HCT116 (cell line): ENCODE measurements at regions not wholly inside any gene's neighbourhood (a gene's known extent, or its start where the extent isn't known, plus 50 kb on each side); places are given as distances from the start of the nearest gene placed in this dataset.

Experiments used
- ATAC-seq: fragments of 200-7000 bp; cut with Tn5 transposase; 2 replicates; pipeline ENCODE4 v1.9.1; 2020; ENCODE audit warnings: mild to moderate bottlenecking, moderate library complexity
- BruUV-seq: library from RNA; stranded (reverse); fragments of 400-500 nt; replicated peaks from 2 replicates; lab custom pipeline; 2021; lab: Mats Ljungman, UMichigan
- CTCF ChIA-PET: fragments of 300-600 bp; sonication (Branson Sonifier 250); formaldehyde crosslinking; loops from one replicate; lab custom pipeline; 2021; ENCODE audit warnings: antibody characterized with exemption; lab: Charles Lee
- POLR2A ChIA-PET: fragments of 300-600, 350-600 bp; sonication (Branson Sonifier 250); formaldehyde crosslinking; loops from one replicate; lab custom pipeline; 2021; ENCODE audit warnings: antibody characterized with exemption; lab: Charles Lee
- RAD21 ChIA-PET, 2 experiments: fragments of 300-600 bp; sonication (Branson Sonifier 250); formaldehyde crosslinking; loops; one replicate each; lab custom pipeline; 2023; ENCODE audit warnings: low total read pairs in 2 of 2; ENCODE audit not compliant: uncharacterized antibody in 2 of 2, unreplicated experiment in 2 of 2, low non-redundant PET in 1 of 2; lab: Charles Lee
- DNase-seq: peaks from one replicate; pipeline ENCODE4 v3.0.0-alpha.2; 2010; ENCODE audit warnings: low read depth, low spot score
- H2AFZ ChIP-seq: fragments of 200-600 bp; shearing (Covaris generic), sonication (generic); 2 replicates; pipeline ENCODE4 v1.6.1; 2017; ENCODE audit warnings: low read depth, mixed run types, mixed read lengths, antibody characterized with exemption, low read length; ENCODE audit not compliant: poor library complexity, severe bottlenecking
- H3K27ac ChIP-seq: 2 replicates; pipeline ENCODE4 v1.5.1; 2012; ENCODE audit warnings: low read depth, low read length
- H3K27me3 ChIP-seq: fragments of 200-600 bp; sonication (generic); 2 replicates; pipeline ENCODE4 v1.6.1; 2016; ENCODE audit warnings: mixed run types, low read length, mixed read lengths; ENCODE audit not compliant: insufficient read depth
- H3K36me3 ChIP-seq, 2 experiments: fragments of 200-500 bp in 1 of 2; fragments of 200-600 bp in 1 of 2; sonication (Bioruptor generic) in 1 of 2; sonication (generic) in 1 of 2; 2 replicates each; pipeline versions ENCODE4 v1.5.1 to v1.6.1; 2014 to 2016; ENCODE audit warnings: low read length in 2 of 2, inconsistent platforms in 1 of 2, mixed read lengths in 1 of 2, mixed run types in 1 of 2; ENCODE audit not compliant: insufficient read depth in 2 of 2, control insufficient read depth in 1 of 2
- H3K4me1 ChIP-seq, 2 experiments: fragments of 200-600 bp in 1 of 2; sonication (generic) in 1 of 2; 2 replicates each; pipeline versions ENCODE4 v1.5.1 to v1.6.1; 2012 to 2017; ENCODE audit warnings: low read length in 2 of 2, inconsistent platforms in 1 of 2, mild to moderate bottlenecking in 1 of 2, mixed read lengths in 1 of 2, mixed run types in 1 of 2, moderate library complexity in 1 of 2; ENCODE audit not compliant: insufficient read depth in 2 of 2, control insufficient read depth in 1 of 2
- H3K4me2 ChIP-seq: fragments of 200-600 bp; sonication (generic); 2 replicates; pipeline ENCODE4 v1.6.1; 2017; ENCODE audit warnings: mixed run types, low read length, mixed read lengths
- H3K4me3 ChIP-seq, 2 experiments: fragments of 200-600 bp in 1 of 2; sonication (generic) in 1 of 2; replicated peaks in 1 of 2; 2 replicates each; pipeline ENCODE4 v1.5.1; 2011 to 2016; ENCODE audit warnings: low read length in 2 of 2, control low read depth in 1 of 2, low read depth in 1 of 2, mild to moderate bottlenecking in 1 of 2, mixed read lengths in 1 of 2, mixed run types in 1 of 2
- H3K79me2 ChIP-seq: fragments of 200-600 bp; sonication (generic); 2 replicates; pipeline ENCODE4 v1.6.1; 2017; ENCODE audit warnings: mild to moderate bottlenecking, mixed run types, low read length, moderate library complexity, mixed read lengths; ENCODE audit not compliant: insufficient read depth
- H3K9ac ChIP-seq: fragments of 200-600 bp; sonication (generic); 2 replicates; pipeline ENCODE4 v1.6.1; 2016; ENCODE audit warnings: low read length, mixed read lengths
- H3K9me2 ChIP-seq: fragments of 200-600 bp; sonication (generic), shearing (Covaris generic); 2 replicates; pipeline ENCODE4 v1.6.1; 2017; ENCODE audit warnings: mixed run types, mild to moderate bottlenecking, moderate library complexity; ENCODE audit not compliant: insufficient read depth
- H3K9me3 ChIP-seq, 2 experiments: fragments of 200-500 bp in 1 of 2; fragments of 200-600 bp in 1 of 2; sonication (Bioruptor generic) in 1 of 2; sonication (generic) in 1 of 2; 2 replicates each; pipeline ENCODE4 v1.6.1; 2014 to 2017; ENCODE audit warnings: low read length in 2 of 2, mixed read lengths in 2 of 2, inconsistent platforms in 1 of 2, low read depth in 1 of 2, mild to moderate bottlenecking in 1 of 2, mixed run types in 1 of 2, moderate library complexity in 1 of 2; ENCODE audit not compliant: control insufficient read depth in 1 of 2, insufficient read depth in 1 of 2
- H4K20me1 ChIP-seq: fragments of 200-600 bp; sonication (generic), shearing (Covaris generic); 2 replicates; pipeline ENCODE4 v1.6.1; 2017; ENCODE audit warnings: mixed run types, mild to moderate bottlenecking, moderate library complexity; ENCODE audit not compliant: insufficient read depth
- CBX3 ChIP-seq: IDR thresholded peaks from 2 replicates; pipeline ENCODE4 v1.6.1; 2012; ENCODE audit warnings: low read depth
- CEBPB ChIP-seq: IDR thresholded peaks from 2 replicates; pipeline ENCODE4 v1.6.1; 2012; ENCODE audit warnings: low read depth
- EGR1 ChIP-seq: IDR thresholded peaks from 2 replicates; pipeline ENCODE4 v1.6.1; 2012; ENCODE audit warnings: low read depth
- ELF1 ChIP-seq: IDR thresholded peaks from 2 replicates; pipeline ENCODE4 v1.6.1; 2012; ENCODE audit warnings: low read depth, borderline replicate concordance
- EZH2 ChIP-seq: fragments of 200-600 bp; sonication (generic); IDR thresholded peaks from 2 replicates; pipeline ENCODE4 v1.6.1; 2017; ENCODE audit warnings: antibody characterized with exemption, mixed run types
- POLR2A ChIP-seq: IDR thresholded peaks from 2 replicates; pipeline ENCODE4 v1.7.0; 2011; ENCODE audit warnings: borderline replicate concordance; ENCODE audit not compliant: insufficient read depth, insufficient read length; ENCODE audit errors: extremely low read depth
- RAD21 ChIP-seq: IDR thresholded peaks from 2 replicates; pipeline ENCODE4 v1.6.1; 2012; ENCODE audit warnings: low read depth, mild to moderate bottlenecking
- SIN3A ChIP-seq: IDR thresholded peaks from 2 replicates; pipeline ENCODE4 v1.6.1; 2012; ENCODE audit warnings: low read depth
- SP1 ChIP-seq: IDR thresholded peaks from 2 replicates; pipeline ENCODE4 v1.6.1; 2012; ENCODE audit warnings: low read depth
- SRF ChIP-seq: IDR thresholded peaks from 2 replicates; pipeline ENCODE4 v1.6.1; 2012; ENCODE audit warnings: low read depth
- TCF7L2 ChIP-seq: IDR thresholded peaks from 2 replicates; pipeline ENCODE4 v1.7.0; 2011; ENCODE audit warnings: borderline replicate concordance, inconsistent platforms; ENCODE audit not compliant: insufficient read depth, insufficient read length; ENCODE audit errors: extremely low read depth
- YY1 ChIP-seq: IDR thresholded peaks from 2 replicates; pipeline ENCODE4 v1.6.1; 2011; ENCODE audit warnings: low read length, low read depth, moderate library complexity, mild to moderate bottlenecking; ENCODE audit not compliant: insufficient replicate concordance; ENCODE audit errors: extremely low read depth
- ZFX ChIP-seq: fragments of 450-650 bp; IDR thresholded peaks from 2 replicates; pipeline ENCODE4 v1.6.1; 2017
- ZNF274 ChIP-seq: fragments of 200-500 bp; sonication (Bioruptor generic); IDR thresholded peaks from 2 replicates; pipeline ENCODE4 v1.6.1; 2014; ENCODE audit warnings: mild to moderate bottlenecking, low read depth, low read length, inconsistent platforms
- intact Hi-C: fragments of 100-400 bp; cut with micrococcal nuclease; formaldehyde crosslinking; loops from 2 replicates; pipeline ENCODE4 v1.10.0; 2022
- TF ChIP-seq, protein P1 (sequence below), 3 experiments: fragments of 200-600 bp in 1 of 3; sonication (generic) in 1 of 3; IDR thresholded peaks in 2 of 3; conservative IDR thresholded peaks in 1 of 3; 2 replicates each; pipeline ENCODE4 v1.5.1; 2012 to 2017; ENCODE audit warnings: low read depth in 2 of 3, low read length in 2 of 3, antibody characterized with exemption in 1 of 3, borderline replicate concordance in 1 of 3, control low read depth in 1 of 3, mild to moderate bottlenecking in 1 of 3, mixed read lengths in 1 of 3, mixed run types in 1 of 3, moderate library complexity in 1 of 3; ENCODE audit not compliant: insufficient read depth in 1 of 3
- TF ChIP-seq, protein P2 (sequence below): IDR thresholded peaks from 2 replicates; pipeline ENCODE4 v1.6.1; 2011; ENCODE audit warnings: mild to moderate bottlenecking, low read length, moderate library complexity; ENCODE audit not compliant: insufficient replicate concordance; ENCODE audit errors: extremely low read depth

DNA sequence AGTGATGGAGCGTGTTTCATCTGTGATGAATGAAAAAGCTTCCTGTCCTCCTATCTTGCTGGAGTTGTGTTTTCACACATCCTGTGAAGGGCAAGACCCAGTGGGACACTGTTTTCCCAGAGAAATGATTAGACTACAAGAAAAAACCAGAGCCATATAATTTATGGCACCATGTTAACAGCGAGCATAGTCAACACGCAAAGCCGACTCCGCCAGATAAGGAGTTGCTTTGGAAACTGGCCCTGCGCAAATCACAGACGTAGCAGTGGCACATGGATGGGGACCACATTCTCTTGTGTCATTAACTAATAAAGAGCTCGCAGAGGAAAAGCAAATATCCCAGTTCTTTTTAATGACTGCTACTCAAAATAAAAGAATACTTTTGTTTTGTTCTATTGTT is 471.2 kb upstream of the RUNX1 start:
- H3K4me3 ChIP-seq = no peak overlapping the region
- intact Hi-C loops = no loop called here
- no peaks in the 10 kb centered on the region for H3K36me3 ChIP-seq
- ChIA-PET CTCF (no interaction called here), POLR2A (no interaction called here), RAD21 (no interaction called here)
- no peak overlapping the region for H3K4me2 ChIP-seq
- ATAC-seq (no peak), DNase-seq (no peak)
- peaks cover 0 to 4% of the 10 kb centered on the region in 2 experiments; a peak in 1 of 4 replicates for H3K4me1 ChIP-seq
- H3K9me3 ChIP-seq = no peaks in the 10 kb centered on the region
- TF ChIP-seq EGR1 (no peak), SIN3A (no peak), TCF7L2 (no peak), ELF1 (no peak), SP1 (no peak), POLR2A (no peak), CBX3 (no peak), RAD21 (no peak)
- TF ChIP-seq, protein P1, sequence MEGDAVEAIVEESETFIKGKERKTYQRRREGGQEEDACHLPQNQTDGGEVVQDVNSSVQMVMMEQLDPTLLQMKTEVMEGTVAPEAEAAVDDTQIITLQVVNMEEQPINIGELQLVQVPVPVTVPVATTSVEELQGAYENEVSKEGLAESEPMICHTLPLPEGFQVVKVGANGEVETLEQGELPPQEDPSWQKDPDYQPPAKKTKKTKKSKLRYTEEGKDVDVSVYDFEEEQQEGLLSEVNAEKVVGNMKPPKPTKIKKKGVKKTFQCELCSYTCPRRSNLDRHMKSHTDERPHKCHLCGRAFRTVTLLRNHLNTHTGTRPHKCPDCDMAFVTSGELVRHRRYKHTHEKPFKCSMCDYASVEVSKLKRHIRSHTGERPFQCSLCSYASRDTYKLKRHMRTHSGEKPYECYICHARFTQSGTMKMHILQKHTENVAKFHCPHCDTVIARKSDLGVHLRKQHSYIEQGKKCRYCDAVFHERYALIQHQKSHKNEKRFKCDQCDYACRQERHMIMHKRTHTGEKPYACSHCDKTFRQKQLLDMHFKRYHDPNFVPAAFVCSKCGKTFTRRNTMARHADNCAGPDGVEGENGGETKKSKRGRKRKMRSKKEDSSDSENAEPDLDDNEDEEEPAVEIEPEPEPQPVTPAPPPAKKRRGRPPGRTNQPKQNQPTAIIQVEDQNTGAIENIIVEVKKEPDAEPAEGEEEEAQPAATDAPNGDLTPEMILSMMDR (IDR thresholded peaks at IDR 0.05 in 2 of 3, conservative IDR thresholded peaks at IDR 0.05 in 1 of 3; ENCODE audit: borderline replicate concordance in 1 of 3, insufficient read depth in 1 of 3, low read depth in 2 of 3, low read length in 2 of 3) = no peak
- H3K27ac ChIP-seq = no peak overlapping the region
- H3K9ac ChIP-seq = no peak overlapping the region
- no peak overlapping the region for H2AFZ ChIP-seq
- H3K79me2 ChIP-seq = no peaks in the 10 kb centered on the region
- BruUV-seq = no TSS peak
- H3K27me3 ChIP-seq = no peaks in the 10 kb centered on the region
- H3K9me2 ChIP-seq = no peaks in the 10 kb centered on the region
- no peaks in the 10 kb centered on the region for H4K20me1 ChIP-seq

DNA sequence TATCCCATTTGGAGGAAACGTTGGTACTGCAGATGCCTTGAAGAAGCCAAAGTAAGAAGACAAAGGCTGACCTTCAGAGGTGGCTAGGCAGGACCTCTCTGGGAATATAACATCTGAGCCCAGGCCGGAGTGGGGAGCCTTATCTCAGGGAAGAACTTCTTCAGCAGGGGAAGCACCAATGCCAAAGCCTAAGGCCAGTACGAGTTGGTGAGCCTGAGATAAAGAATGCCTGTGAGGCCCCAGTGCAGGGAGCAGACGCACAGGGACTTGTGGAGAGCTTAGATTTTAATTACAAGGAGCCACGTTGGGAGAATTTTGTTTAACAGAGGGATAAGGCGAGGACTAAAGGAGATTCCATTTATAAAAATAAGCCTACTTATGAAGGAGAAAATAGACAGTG is 468.8 kb upstream of the RUNX1 start:
- ATAC-seq (no peak), DNase-seq (no peak)
- TF ChIP-seq SRF = no peak
- no peak for TF ChIP-seq RAD21
- TF ChIP-seq, protein P2, sequence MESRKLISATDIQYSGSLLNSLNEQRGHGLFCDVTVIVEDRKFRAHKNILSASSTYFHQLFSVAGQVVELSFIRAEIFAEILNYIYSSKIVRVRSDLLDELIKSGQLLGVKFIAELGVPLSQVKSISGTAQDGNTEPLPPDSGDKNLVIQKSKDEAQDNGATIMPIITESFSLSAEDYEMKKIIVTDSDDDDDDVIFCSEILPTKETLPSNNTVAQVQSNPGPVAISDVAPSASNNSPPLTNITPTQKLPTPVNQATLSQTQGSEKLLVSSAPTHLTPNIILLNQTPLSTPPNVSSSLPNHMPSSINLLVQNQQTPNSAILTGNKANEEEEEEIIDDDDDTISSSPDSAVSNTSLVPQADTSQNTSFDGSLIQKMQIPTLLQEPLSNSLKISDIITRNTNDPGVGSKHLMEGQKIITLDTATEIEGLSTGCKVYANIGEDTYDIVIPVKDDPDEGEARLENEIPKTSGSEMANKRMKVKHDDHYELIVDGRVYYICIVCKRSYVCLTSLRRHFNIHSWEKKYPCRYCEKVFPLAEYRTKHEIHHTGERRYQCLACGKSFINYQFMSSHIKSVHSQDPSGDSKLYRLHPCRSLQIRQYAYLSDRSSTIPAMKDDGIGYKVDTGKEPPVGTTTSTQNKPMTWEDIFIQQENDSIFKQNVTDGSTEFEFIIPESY = no peak
- no peak for TF ChIP-seq ZNF274
- no peak for TF ChIP-seq CEBPB
- TF ChIP-seq CBX3 = no peak
- TF ChIP-seq ZFX = no peak
- no peak for TF ChIP-seq EGR1
- TF ChIP-seq YY1 = no peak
- no peak for TF ChIP-seq SP1
- TF ChIP-seq EZH2 = no peak
- Histone ChIP-seq H3K4me3 (no peak overlapping the region), H3K9ac (no peak overlapping the region), H3K36me3 (no peaks in the 10 kb centered on the region), H3K9me3 (no peaks in the 10 kb centered on the region), H4K20me1 (no peaks in the 10 kb centered on the region), H3K4me2 (no peak overlapping the region), H3K4me1 (no peaks in the 10 kb centered on the region), H3K79me2 (no peaks in the 10 kb centered on the region), H3K27ac (no peak overlapping the region), H3K27me3 (no peaks in the 10 kb centered on the region), H3K9me2 (no peaks in the 10 kb centered on the region), H2AFZ (no peak overlapping the region)
- RAD21 ChIA-PET = no interaction called here
- POLR2A ChIA-PET = no interaction called here
- intact Hi-C loops = no loop called here
- CTCF ChIA-PET = no interaction called here
- BruUV-seq = no TSS peak
